HS-5 (cell line): ENCODE measurements at regions not wholly inside any gene's neighbourhood (a gene's known extent, or its start where the extent isn't known, plus 50 kb on each side); places are given as distances from the start of the nearest gene placed in this dataset.

Experiments
- DNase-seq: peaks from one replicate; pipeline ENCODE4 v3.0.0-alpha.2; 2012; ENCODE audit warnings: low read depth

- no peak for DNase-seq
These were observed 177.4 kb upstream of the RNPC3 start for GRCh38 chr1:103348136-103348535.

GRCh38 chr1:103344930-103345329, 180.6 kb upstream of the RNPC3 start:
- no peak for DNase-seq

GRCh38 chr1:103341377-103341880, 184.1 kb upstream of the RNPC3 start:
- DNase-seq: no peak

- no peak for DNase-seq
These were observed 187.7 kb upstream of the RNPC3 start for GRCh38 chr1:103337779-103338178.

- no peak for DNase-seq
These were observed 189.1 kb upstream of the RNPC3 start for GRCh38 chr1:103336408-103336807.

- no peak for DNase-seq
These were observed 192.4 kb upstream of the RNPC3 start for GRCh38 chr1:103333141-103333540.

- no peak for DNase-seq
These were observed 198.3 kb upstream of the RNPC3 start for GRCh38 chr1:103327054-103327719.

GRCh38 chr1:103326595-103326994, 198.9 kb upstream of the RNPC3 start:
- no peak for DNase-seq

- DNase-seq: no peak
These were observed 201.5 kb upstream of the COL11A1 start for GRCh38 chr1:103309786-103310185.

- no peak for DNase-seq
These were observed 199.4 kb upstream of the COL11A1 start for GRCh38 chr1:103307751-103308150.

GRCh38 chr1:103283841-103284669, 175.7 kb upstream of the COL11A1 start:
- no peak for DNase-seq

GRCh38 chr1:103283371-103283770, 175.0 kb upstream of the COL11A1 start:
- no peak for DNase-seq

GRCh38 chr1:103275725-103276124, 167.4 kb upstream of the COL11A1 start:
- no peak for DNase-seq

GRCh38 chr1:103274886-103275285, 166.6 kb upstream of the COL11A1 start:
- no peak for DNase-seq

GRCh38 chr1:103273106-103273505, 164.8 kb upstream of the COL11A1 start:
- no peak for DNase-seq

- peak; percentile 78 for DNase-seq
These were observed 163.1 kb upstream of the COL11A1 start for GRCh38 chr1:103271471-103271870.

- DNase-seq: no peak
These were observed 159.6 kb upstream of the COL11A1 start for GRCh38 chr1:103267893-103268292.

GRCh38 chr1:103267266-103267665, 158.9 kb upstream of the COL11A1 start:
- no peak for DNase-seq

GRCh38 chr1:103266036-103266435, 157.7 kb upstream of the COL11A1 start:
- DNase-seq: no peak

- no peak for DNase-seq
These were observed 157.2 kb upstream of the COL11A1 start for GRCh38 chr1:103265551-103265950.

- no peak for DNase-seq
These were observed 151.7 kb upstream of the COL11A1 start for GRCh38 chr1:103259982-103260381.

GRCh38 chr1:103256490-103256889, 148.2 kb upstream of the COL11A1 start:
- DNase-seq: no peak

- no peak for DNase-seq
These were observed 146.4 kb upstream of the COL11A1 start for GRCh38 chr1:103254691-103255090.
